Amniotic stem cell (primary cell): ENCODE measurements at regions not wholly inside any gene's neighbourhood (a gene's known extent, or its start where the extent isn't known, plus 50 kb on each side); places are given as distances from the start of the nearest gene placed in this dataset.
A peak's percentile ranks its signal among the peaks of the same experiment; 100 is the strongest.

Source experiments
- DNase-seq: peaks from one replicate; lab custom pipeline; 2025; lab: John Stamatoyannopoulos, UW

GRCh38 chr18:53817976-53818950 is 406.2 kb downstream of the MBD2 start:
- DNase-seq, result no peak

GRCh38 chr18:53800171-53800570 is 424.3 kb downstream of the MBD2 start:
- DNase-seq, result no peak

- no peak for DNase-seq
These were observed 425.3 kb downstream of the MBD2 start for GRCh38 chr18:53799134-53799533.

- no peak for DNase-seq
These were observed 426.0 kb downstream of the MBD2 start for GRCh38 chr18:53798516-53798915.

GRCh38 chr18:53797998-53798495 is 426.4 kb downstream of the MBD2 start:
- no peak for DNase-seq

GRCh38 chr18:53796040-53796729 is 428.3 kb downstream of the MBD2 start:
- DNase-seq, result peak; percentile 38

- DNase-seq, result no peak
These were observed 428.9 kb downstream of the MBD2 start for GRCh38 chr18:53795610-53796009.

GRCh38 chr18:53795061-53795460 is 429.4 kb downstream of the MBD2 start:
- no peak for DNase-seq

- DNase-seq, result no peak
These were observed 431.7 kb downstream of the MBD2 start for GRCh38 chr18:53792762-53793161.

GRCh38 chr18:53790786-53791185 is 433.7 kb downstream of the MBD2 start:
- no peak for DNase-seq

GRCh38 chr18:53789376-53790247 is 434.9 kb downstream of the MBD2 start:
- no peak for DNase-seq

GRCh38 chr18:53785811-53786210 is 438.7 kb downstream of the MBD2 start:
- DNase-seq, result no peak

- DNase-seq, result no peak
These were observed 440.2 kb downstream of the MBD2 start for GRCh38 chr18:53784253-53784652.

GRCh38 chr18:53780666-53781065 is 443.8 kb downstream of the MBD2 start:
- DNase-seq, result no peak

GRCh38 chr18:53772293-53772692 is 452.2 kb downstream of the MBD2 start:
- DNase-seq, result no peak

GRCh38 chr18:53771664-53772063 is 452.8 kb downstream of the MBD2 start:
- no peak for DNase-seq

GRCh38 chr18:53765211-53765610 is 459.3 kb downstream of the MBD2 start:
- DNase-seq, result no peak

- no peak for DNase-seq
These were observed 460.4 kb downstream of the MBD2 start for GRCh38 chr18:53764086-53764485.

GRCh38 chr18:53757328-53757727 is 467.1 kb downstream of the MBD2 start:
- DNase-seq, result no peak

- DNase-seq, result no peak
These were observed 467.9 kb downstream of the MBD2 start for GRCh38 chr18:53756610-53756972.

GRCh38 chr18:53755914-53756609 is 468.4 kb downstream of the MBD2 start:
- DNase-seq, result no peak
